HCT116 (cell line): ENCODE measurements at regions not wholly inside any gene's neighbourhood (a gene's known extent, or its start where the extent isn't known, plus 50 kb on each side); places are given as distances from the start of the nearest gene placed in this dataset.

Experiments
- ATAC-seq: fragments of 200-7000 bp; cut with Tn5 transposase; 2 replicates; pipeline ENCODE4 v1.9.1; 2020; ENCODE audit warnings: mild to moderate bottlenecking, moderate library complexity
- BruUV-seq: library from RNA; stranded (reverse); fragments of 400-500 nt; replicated peaks from 2 replicates; lab custom pipeline; 2021; lab: Mats Ljungman, UMichigan
- CTCF ChIA-PET: fragments of 300-600 bp; sonication (Branson Sonifier 250); formaldehyde crosslinking; loops from one replicate; lab custom pipeline; 2021; ENCODE audit warnings: antibody characterized with exemption; lab: Charles Lee
- POLR2A ChIA-PET: fragments of 300-600, 350-600 bp; sonication (Branson Sonifier 250); formaldehyde crosslinking; loops from one replicate; lab custom pipeline; 2021; ENCODE audit warnings: antibody characterized with exemption; lab: Charles Lee
- RAD21 ChIA-PET, 2 experiments: fragments of 300-600 bp; sonication (Branson Sonifier 250); formaldehyde crosslinking; loops; one replicate each; lab custom pipeline; 2023; ENCODE audit warnings: low total read pairs in 2 of 2; ENCODE audit not compliant: uncharacterized antibody in 2 of 2, unreplicated experiment in 2 of 2, low non-redundant PET in 1 of 2; lab: Charles Lee
- DNase-seq: peaks from one replicate; pipeline ENCODE4 v3.0.0-alpha.2; 2010; ENCODE audit warnings: low read depth, low spot score
- H2AFZ ChIP-seq: fragments of 200-600 bp; shearing (Covaris generic), sonication (generic); 2 replicates; pipeline ENCODE4 v1.6.1; 2017; ENCODE audit warnings: low read depth, mixed run types, mixed read lengths, antibody characterized with exemption, low read length; ENCODE audit not compliant: poor library complexity, severe bottlenecking
- H3K27ac ChIP-seq: 2 replicates; pipeline ENCODE4 v1.5.1; 2012; ENCODE audit warnings: low read depth, low read length
- H3K27me3 ChIP-seq: fragments of 200-600 bp; sonication (generic); 2 replicates; pipeline ENCODE4 v1.6.1; 2016; ENCODE audit warnings: mixed run types, low read length, mixed read lengths; ENCODE audit not compliant: insufficient read depth
- H3K36me3 ChIP-seq, 2 experiments: fragments of 200-500 bp in 1 of 2; fragments of 200-600 bp in 1 of 2; sonication (Bioruptor generic) in 1 of 2; sonication (generic) in 1 of 2; 2 replicates each; pipeline versions ENCODE4 v1.5.1 to v1.6.1; 2014 to 2016; ENCODE audit warnings: low read length in 2 of 2, inconsistent platforms in 1 of 2, mixed read lengths in 1 of 2, mixed run types in 1 of 2; ENCODE audit not compliant: insufficient read depth in 2 of 2, control insufficient read depth in 1 of 2
- H3K4me1 ChIP-seq, 2 experiments: fragments of 200-600 bp in 1 of 2; sonication (generic) in 1 of 2; 2 replicates each; pipeline versions ENCODE4 v1.5.1 to v1.6.1; 2012 to 2017; ENCODE audit warnings: low read length in 2 of 2, inconsistent platforms in 1 of 2, mild to moderate bottlenecking in 1 of 2, mixed read lengths in 1 of 2, mixed run types in 1 of 2, moderate library complexity in 1 of 2; ENCODE audit not compliant: insufficient read depth in 2 of 2, control insufficient read depth in 1 of 2
- H3K4me2 ChIP-seq: fragments of 200-600 bp; sonication (generic); 2 replicates; pipeline ENCODE4 v1.6.1; 2017; ENCODE audit warnings: mixed run types, low read length, mixed read lengths
- H3K4me3 ChIP-seq, 2 experiments: fragments of 200-600 bp in 1 of 2; sonication (generic) in 1 of 2; replicated peaks in 1 of 2; 2 replicates each; pipeline ENCODE4 v1.5.1; 2011 to 2016; ENCODE audit warnings: low read length in 2 of 2, control low read depth in 1 of 2, low read depth in 1 of 2, mild to moderate bottlenecking in 1 of 2, mixed read lengths in 1 of 2, mixed run types in 1 of 2
- H3K79me2 ChIP-seq: fragments of 200-600 bp; sonication (generic); 2 replicates; pipeline ENCODE4 v1.6.1; 2017; ENCODE audit warnings: mild to moderate bottlenecking, mixed run types, low read length, moderate library complexity, mixed read lengths; ENCODE audit not compliant: insufficient read depth
- H3K9ac ChIP-seq: fragments of 200-600 bp; sonication (generic); 2 replicates; pipeline ENCODE4 v1.6.1; 2016; ENCODE audit warnings: low read length, mixed read lengths
- H3K9me2 ChIP-seq: fragments of 200-600 bp; sonication (generic), shearing (Covaris generic); 2 replicates; pipeline ENCODE4 v1.6.1; 2017; ENCODE audit warnings: mixed run types, mild to moderate bottlenecking, moderate library complexity; ENCODE audit not compliant: insufficient read depth
- H3K9me3 ChIP-seq, 2 experiments: fragments of 200-500 bp in 1 of 2; fragments of 200-600 bp in 1 of 2; sonication (Bioruptor generic) in 1 of 2; sonication (generic) in 1 of 2; 2 replicates each; pipeline ENCODE4 v1.6.1; 2014 to 2017; ENCODE audit warnings: low read length in 2 of 2, mixed read lengths in 2 of 2, inconsistent platforms in 1 of 2, low read depth in 1 of 2, mild to moderate bottlenecking in 1 of 2, mixed run types in 1 of 2, moderate library complexity in 1 of 2; ENCODE audit not compliant: control insufficient read depth in 1 of 2, insufficient read depth in 1 of 2
- H4K20me1 ChIP-seq: fragments of 200-600 bp; sonication (generic), shearing (Covaris generic); 2 replicates; pipeline ENCODE4 v1.6.1; 2017; ENCODE audit warnings: mixed run types, mild to moderate bottlenecking, moderate library complexity; ENCODE audit not compliant: insufficient read depth
- ATF3 ChIP-seq: IDR thresholded peaks from 2 replicates; pipeline ENCODE4 v1.6.1; 2012
- CBX3 ChIP-seq: IDR thresholded peaks from 2 replicates; pipeline ENCODE4 v1.6.1; 2012; ENCODE audit warnings: low read depth
- CEBPB ChIP-seq: IDR thresholded peaks from 2 replicates; pipeline ENCODE4 v1.6.1; 2012; ENCODE audit warnings: low read depth
- EGR1 ChIP-seq: IDR thresholded peaks from 2 replicates; pipeline ENCODE4 v1.6.1; 2012; ENCODE audit warnings: low read depth
- EZH2 ChIP-seq: fragments of 200-600 bp; sonication (generic); IDR thresholded peaks from 2 replicates; pipeline ENCODE4 v1.6.1; 2017; ENCODE audit warnings: antibody characterized with exemption, mixed run types
- FOSL1 ChIP-seq: IDR thresholded peaks from 2 replicates; pipeline ENCODE4 v1.6.1; 2012; ENCODE audit warnings: low read depth
- JUND ChIP-seq: IDR thresholded peaks from 2 replicates; pipeline ENCODE4 v1.6.1; 2012
- POLR2A ChIP-seq: IDR thresholded peaks from 2 replicates; pipeline ENCODE4 v1.7.0; 2011; ENCODE audit warnings: borderline replicate concordance; ENCODE audit not compliant: insufficient read depth, insufficient read length; ENCODE audit errors: extremely low read depth
- POLR2AphosphoS5 ChIP-seq: IDR thresholded peaks from 2 replicates; pipeline ENCODE4 v1.6.1; 2011; ENCODE audit warnings: mild to moderate bottlenecking, low read depth, low read length, moderate library complexity
- REST ChIP-seq: IDR thresholded peaks from 2 replicates; pipeline ENCODE4 v1.6.1; 2012; ENCODE audit warnings: low read depth
- SRF ChIP-seq: IDR thresholded peaks from 2 replicates; pipeline ENCODE4 v1.6.1; 2012; ENCODE audit warnings: low read depth
- YY1 ChIP-seq: IDR thresholded peaks from 2 replicates; pipeline ENCODE4 v1.6.1; 2011; ENCODE audit warnings: low read length, low read depth, moderate library complexity, mild to moderate bottlenecking; ENCODE audit not compliant: insufficient replicate concordance; ENCODE audit errors: extremely low read depth
- ZBTB33 ChIP-seq: IDR thresholded peaks from 2 replicates; pipeline ENCODE4 v1.6.1; 2011; ENCODE audit warnings: mild to moderate bottlenecking, low read length, moderate library complexity; ENCODE audit not compliant: insufficient replicate concordance; ENCODE audit errors: extremely low read depth
- ZFX ChIP-seq: fragments of 450-650 bp; IDR thresholded peaks from 2 replicates; pipeline ENCODE4 v1.6.1; 2017
- intact Hi-C: fragments of 100-400 bp; cut with micrococcal nuclease; formaldehyde crosslinking; loops from 2 replicates; pipeline ENCODE4 v1.10.0; 2022

- no peak for DNase-seq
- no TSS peak for BruUV-seq
- Histone ChIP-seq H3K4me3 (no peak overlapping the region), H3K9me3 (peaks cover 2 to 9% of the 10 kb centered on the region in 2 experiments; a peak in 2 of 4 replicates), H3K79me2 (no peaks in the 10 kb centered on the region), H3K27me3 (no peaks in the 10 kb centered on the region), H2AFZ (no peak overlapping the region), H3K27ac (no peak overlapping the region), H4K20me1 (no peaks in the 10 kb centered on the region; the same call in 1 of the 2 replicates), H3K9ac (no peak overlapping the region), H3K9me2 (no peaks in the 10 kb centered on the region), H3K4me1 (no peaks in the 10 kb centered on the region), H3K4me2 (no peak overlapping the region), H3K36me3 (no peaks in the 10 kb centered on the region)
- ChIA-PET POLR2A (no interaction called here), CTCF (no interaction called here), RAD21 (no interaction called here)
- ATAC-seq, result no peak
- intact Hi-C loops, result no loop called here
- TF ChIP-seq SRF (no peak), YY1 (no peak), FOSL1 (no peak), EGR1 (no peak), POLR2A (no peak), CBX3 (no peak), EZH2 (no peak), ZFX (no peak), CEBPB (no peak), ATF3 (no peak), ZBTB33 (no peak), POLR2AphosphoS5 (no peak), REST (no peak), JUND (no peak)
Measured at GRCh38 chr10:81213370-81213769, 661.6 kb upstream of the NRG3 start.
